ENCODE measurements at regions not wholly inside any gene's neighbourhood (a gene's known extent, or its start where the extent isn't known, plus 50 kb on each side); places are given as distances from the start of the nearest gene placed in this dataset.

GRCh38 chr15:26182441-26182840 is 319.3 kb upstream of the ATP10A start:
- no peak for DNase-seq (ENCODE audit: low spot score)

GRCh38 chr15:26179906-26180305 is 316.8 kb upstream of the ATP10A start:
- no peak for DNase-seq (ENCODE audit: low spot score)

GRCh38 chr15:26178640-26179220 is 315.6 kb upstream of the ATP10A start:
- DNase-seq (ENCODE audit: low spot score), result no peak

DNA sequence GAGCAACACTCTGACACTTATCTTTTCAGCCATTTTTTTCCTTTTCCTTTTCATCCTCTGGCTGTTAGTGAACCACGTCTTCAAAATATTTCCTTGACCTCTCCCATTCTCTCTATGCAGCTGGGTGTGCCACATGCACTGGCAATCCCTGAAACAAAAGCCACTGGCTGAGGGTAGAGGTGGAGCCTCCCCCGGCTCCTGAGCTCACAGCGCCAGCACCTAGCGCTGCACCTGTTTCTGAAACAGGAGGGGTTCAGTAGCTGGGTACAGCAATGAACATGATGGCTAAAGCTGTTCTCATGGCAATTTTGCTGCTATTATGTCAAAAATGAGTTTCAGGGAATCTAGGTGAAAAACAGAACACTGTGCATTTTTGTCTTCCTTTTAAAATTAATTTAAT is 314.7 kb upstream of the ATP10A start:
- DNase-seq (ENCODE audit: low spot score), result no peak

GRCh38 chr15:26176831-26177230 is 313.7 kb upstream of the ATP10A start:
- DNase-seq (ENCODE audit: low spot score), result no peak

DNA sequence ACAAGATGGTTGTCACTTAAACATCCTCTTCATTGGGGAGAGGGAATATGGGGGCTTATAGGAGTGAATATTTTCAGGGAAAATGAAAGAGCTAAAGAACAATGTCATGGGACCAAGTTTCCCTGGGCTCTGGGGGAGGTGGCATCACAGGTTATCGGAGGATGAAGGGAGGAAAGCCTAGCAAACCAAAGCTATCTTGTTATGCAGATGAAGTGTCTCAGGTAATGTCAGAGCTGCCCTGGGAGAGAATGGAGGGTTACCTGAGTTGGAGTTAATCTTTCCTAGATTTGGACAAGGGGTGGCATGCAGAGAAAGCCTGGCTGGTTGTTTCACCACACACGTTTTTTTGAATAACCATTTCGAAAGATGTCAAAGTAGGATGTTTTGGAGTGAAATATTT is 308.1 kb upstream of the ATP10A start:
- DNase-seq (ENCODE audit: low spot score), result no peak

DNA sequence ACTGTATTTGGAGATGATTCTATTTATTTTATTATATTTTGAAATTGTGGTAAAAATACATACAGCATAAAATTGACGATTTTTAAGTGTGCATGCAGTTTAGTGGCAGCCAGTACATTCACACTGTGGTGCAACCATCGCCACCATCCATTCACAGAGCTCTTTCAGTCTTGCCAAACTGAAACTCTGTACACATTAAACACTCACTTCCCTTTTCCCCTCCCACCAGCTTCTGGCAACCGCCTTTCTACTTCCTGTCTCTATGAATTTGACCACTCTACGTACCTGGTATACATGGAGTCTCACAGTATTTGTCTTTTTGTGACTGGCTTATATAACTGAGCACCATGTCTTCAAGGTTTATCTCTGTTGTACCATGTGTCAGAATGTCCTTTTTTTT is 303.3 kb upstream of the ATP10A start:
- no peak for DNase-seq (ENCODE audit: low spot score)

GRCh38 chr15:26165546-26165945 is 302.4 kb upstream of the ATP10A start:
- DNase-seq (ENCODE audit: low spot score), result no peak

DNA sequence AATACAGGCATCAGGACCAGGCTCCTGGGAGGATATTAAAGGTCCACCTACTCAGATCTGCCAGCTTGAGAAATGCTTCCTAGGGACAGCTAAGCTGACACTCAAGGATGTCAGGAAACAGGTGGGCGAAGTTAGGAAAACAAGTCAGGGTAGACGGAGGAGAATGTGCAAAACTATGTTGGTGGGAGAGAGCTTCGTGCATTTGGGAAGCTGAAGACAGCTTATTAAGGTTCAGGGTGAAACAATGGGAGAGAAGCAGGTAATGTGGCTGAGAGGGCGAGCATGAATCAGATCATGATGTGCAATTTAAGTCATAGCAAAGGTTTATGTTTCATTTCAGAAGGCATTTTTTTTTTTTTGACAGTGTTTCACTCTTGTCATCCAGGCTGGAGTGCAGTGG is 297.2 kb upstream of the ATP10A start:
- DNase-seq (ENCODE audit: low spot score), result no peak

DNA sequence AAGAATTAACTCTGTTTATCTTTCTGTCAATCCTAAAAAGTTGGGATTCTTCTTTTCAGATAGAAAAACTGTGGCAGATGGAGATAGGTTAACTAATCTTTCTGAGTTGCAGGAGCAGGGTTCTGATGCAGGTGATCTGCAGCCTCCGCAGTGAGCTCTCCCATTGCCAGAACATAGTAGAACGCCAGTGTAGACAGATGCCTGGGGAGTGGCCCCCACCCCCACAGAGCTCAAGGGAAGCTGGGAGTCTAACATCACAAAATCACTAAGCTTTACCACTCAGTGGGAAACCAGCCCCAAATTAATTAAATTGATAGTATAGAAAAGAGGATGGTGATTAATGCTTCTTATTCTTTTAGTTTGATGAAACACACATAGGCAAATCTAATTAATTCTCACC is 295.0 kb upstream of the ATP10A start:
- no peak for DNase-seq (ENCODE audit: low spot score)

- no peak for DNase-seq (ENCODE audit: low spot score)
Measured at GRCh38 chr15:26157081-26157480, 294.0 kb upstream of the ATP10A start.

- no peak for DNase-seq (ENCODE audit: low spot score)
Measured at GRCh38 chr15:26156051-26156450, 292.9 kb upstream of the ATP10A start.

- no peak for DNase-seq (ENCODE audit: low spot score)
Measured at GRCh38 chr15:26148156-26148860, 285.2 kb upstream of the ATP10A start.

DNA sequence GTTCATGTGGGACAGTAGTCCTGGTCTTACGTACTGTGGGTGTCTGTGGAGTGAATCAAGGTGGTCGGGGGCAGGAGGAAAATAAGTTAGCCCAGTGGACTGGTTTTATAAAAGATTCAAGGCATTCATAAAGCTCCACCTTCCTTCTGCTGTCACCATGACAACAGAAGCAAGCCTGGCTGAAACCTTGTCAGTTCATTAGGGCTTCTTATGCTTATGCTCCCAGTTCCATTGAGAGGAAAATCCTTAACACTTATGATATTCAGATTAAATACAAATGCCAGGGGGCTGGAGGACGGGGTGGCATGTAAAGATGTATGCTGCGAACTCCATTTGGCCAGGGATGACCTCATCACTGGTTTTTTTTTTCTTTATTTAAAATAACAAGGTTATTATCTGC is 283.1 kb upstream of the ATP10A start:
- no peak for DNase-seq (ENCODE audit: low spot score)

DNA sequence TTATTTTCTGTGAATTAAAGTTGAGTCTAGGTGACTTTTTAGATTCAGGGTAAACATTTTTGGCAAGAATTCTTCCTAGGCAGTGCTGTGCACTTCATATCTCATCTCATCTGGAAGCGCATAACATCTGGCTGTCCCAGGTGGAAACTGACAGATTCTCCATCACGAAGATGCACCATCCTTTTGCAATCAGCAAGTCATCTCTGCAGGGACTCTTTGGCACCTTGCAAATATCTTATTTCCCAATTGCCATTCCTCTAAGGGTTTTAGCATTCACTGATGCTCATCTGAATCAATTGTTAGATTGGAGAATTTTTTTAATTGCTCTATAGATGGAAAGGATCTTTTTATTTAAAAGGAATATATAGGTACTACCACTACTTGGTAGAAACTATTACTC is 282.7 kb upstream of the ATP10A start:
- DNase-seq (ENCODE audit: low spot score), result no peak

GRCh38 chr15:26144836-26145235 is 281.7 kb upstream of the ATP10A start:
- DNase-seq (ENCODE audit: low spot score), result no peak

GRCh38 chr15:26143221-26143620 is 280.1 kb upstream of the ATP10A start:
- DNase-seq (ENCODE audit: low spot score), result no peak

GRCh38 chr15:26134812-26135211 is 271.7 kb upstream of the ATP10A start:
- DNase-seq (ENCODE audit: low spot score), result no peak

DNA sequence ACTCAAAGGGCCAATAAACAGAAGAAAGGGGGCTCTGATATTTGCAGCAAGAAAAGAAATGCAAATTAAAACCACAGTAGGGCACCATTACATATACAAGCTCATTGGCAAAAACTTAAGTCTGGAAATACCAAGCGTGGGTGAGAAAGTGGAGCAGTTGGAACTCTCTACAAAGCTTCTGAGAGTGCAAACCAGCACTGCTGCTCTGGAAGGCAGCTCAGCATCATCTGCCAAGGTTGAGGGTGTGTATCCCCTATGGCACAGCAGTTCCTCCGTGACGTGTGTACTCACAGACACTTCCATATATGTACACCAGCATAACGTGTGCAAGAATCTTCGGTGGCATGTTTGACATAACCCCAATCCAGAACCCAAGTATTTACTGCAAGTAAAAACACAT is 271.0 kb upstream of the ATP10A start:
- DNase-seq (ENCODE audit: low spot score), result no peak

- no peak for DNase-seq (ENCODE audit: low spot score)
Measured at GRCh38 chr15:26132811-26133210, 269.7 kb upstream of the ATP10A start.

GRCh38 chr15:26129852-26130251 is 266.7 kb upstream of the ATP10A start:
- no peak for DNase-seq (ENCODE audit: low spot score)

DNA sequence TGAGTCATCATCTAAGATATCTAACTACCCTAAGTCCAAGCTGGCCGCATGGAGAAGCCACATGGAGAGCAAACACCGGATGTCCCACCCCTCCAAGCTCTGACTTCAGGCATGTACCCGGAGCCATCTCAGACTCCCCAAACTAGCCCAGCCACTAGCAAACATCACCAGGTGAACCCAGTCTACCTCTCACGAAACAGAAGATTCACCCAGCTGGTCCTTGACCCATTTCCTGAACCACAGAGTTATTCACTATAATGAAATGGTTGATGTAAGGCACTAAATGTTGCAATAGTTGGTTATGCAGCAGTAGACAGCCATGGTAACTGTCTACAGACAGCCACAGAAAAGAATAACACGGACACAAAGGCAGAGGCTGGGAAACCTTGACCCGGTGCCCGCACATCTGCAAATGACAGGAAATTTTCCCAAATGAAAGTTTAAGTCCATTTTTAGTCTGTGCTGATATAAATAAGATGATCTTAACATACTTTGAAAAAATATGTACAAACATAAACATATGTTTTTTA is 265.5 kb upstream of the ATP10A start:
- DNase-seq (ENCODE audit: low spot score), result no peak

GRCh38 chr15:26126819-26127387 is 263.8 kb upstream of the ATP10A start:
- DNase-seq (ENCODE audit: low spot score), result no peak
